GM12878 (cell line): ENCODE measurements at regions not wholly inside any gene's neighbourhood (a gene's known extent, or its start where the extent isn't known, plus 50 kb on each side); places are given as distances from the start of the nearest gene placed in this dataset.

ENCODE experiments used
- ATAC-seq: fragments of 200-7000 bp; cut with Tn5 transposase; 3 replicates; pipeline ENCODE4 v1.9.1; 2020; ENCODE audit warnings: mild to moderate bottlenecking, moderate library complexity
- BruUV-seq: library from RNA; stranded (reverse); fragments of 400-500 nt; replicated peaks from 2 replicates; lab custom pipeline; 2021; lab: Mats Ljungman, UMichigan
- CTCF ChIA-PET: fragments of 300-600 bp; sonication (Branson Sonifier 250); formaldehyde crosslinking; extraction: SDS; loops from one replicate; lab custom pipeline; 2021; ENCODE audit warnings: inconsistent platforms; lab: Yijun Ruan, JAX
- POLR2A ChIA-PET: fragments of 350-600 bp; formaldehyde crosslinking; extraction: SDS; loops from one replicate; lab custom pipeline; 2021; ENCODE audit warnings: inconsistent platforms; lab: Charles Lee
- RAD21 ChIA-PET: fragments of 300-600 bp; sonication (Branson Sonifier 250); formaldehyde crosslinking; loops from one replicate; lab custom pipeline; 2023; ENCODE audit warnings: antibody characterized with exemption; ENCODE audit not compliant: unreplicated experiment; lab: Charles Lee
- SMC1A ChIA-PET: fragments of 300-600 bp; sonication (Branson Sonifier 250); formaldehyde crosslinking; loops from one replicate; lab custom pipeline; 2023; ENCODE audit not compliant: unreplicated experiment, uncharacterized antibody; lab: Charles Lee
- DNase-seq: peaks from one replicate; pipeline ENCODE4 v3.0.0-alpha.2; 2011; ENCODE audit warnings: low read depth, low spot score
- FAIRE-seq: peaks from 3 replicates; lab custom pipeline; 2011; peaks lifted over from hg19 to GRCh38; lab: Jason Lieb, UNC
- H2AFZ ChIP-seq: 2 replicates; pipeline ENCODE4 v1.6.0; 2011; ENCODE audit warnings: low read depth, low read length, control low read depth; ENCODE audit not compliant: control insufficient read depth
- H3K27ac ChIP-seq: 2 replicates; pipeline ENCODE4 v1.5.1; 2011; ENCODE audit warnings: control low read depth; ENCODE audit not compliant: control insufficient read depth, insufficient read depth
- H3K27me3 ChIP-seq, 2 experiments: replicated peaks in 1 of 2; 2 replicates each; pipeline versions ENCODE4 v1.6.0 to v1.6.1; 2011; ENCODE audit warnings: low read length in 1 of 2; ENCODE audit not compliant: control insufficient read depth in 2 of 2, insufficient read depth in 2 of 2
- H3K36me3 ChIP-seq, 2 experiments: 2 replicates each; pipeline ENCODE4 v1.5.1; 2011; ENCODE audit warnings: low read length in 1 of 2; ENCODE audit not compliant: control insufficient read depth in 2 of 2, insufficient read depth in 2 of 2
- H3K4me1 ChIP-seq: 2 replicates; pipeline ENCODE4 v1.6.1; 2011; ENCODE audit warnings: mild to moderate bottlenecking, low read length, moderate library complexity, mixed read lengths; ENCODE audit not compliant: control insufficient read depth, insufficient read depth
- H3K4me2 ChIP-seq: 2 replicates; pipeline ENCODE4 v1.6.0; 2011; ENCODE audit warnings: control low read depth; ENCODE audit not compliant: control insufficient read depth, insufficient read depth
- H3K4me3 ChIP-seq: fragments of 200-600 bp; sonication (generic); 2 replicates; pipeline ENCODE4 v1.5.1; 2016
- H3K79me2 ChIP-seq: 2 replicates; pipeline ENCODE4 v1.6.0; 2011; ENCODE audit warnings: low read length; ENCODE audit not compliant: control insufficient read depth, insufficient read depth
- H3K9ac ChIP-seq: 2 replicates; pipeline ENCODE4 v1.8.0; 2011; ENCODE audit warnings: low read length, control low read depth, mixed read lengths; ENCODE audit not compliant: control insufficient read depth, insufficient read depth
- H3K9me3 ChIP-seq: replicated peaks from 3 replicates; pipeline ENCODE4 v1.5.1; 2011; ENCODE audit warnings: mild to moderate bottlenecking, low read length; ENCODE audit not compliant: control insufficient read depth, insufficient read depth
- H4K20me1 ChIP-seq: 2 replicates; pipeline ENCODE4 v1.6.0; 2011; ENCODE audit not compliant: control insufficient read depth, insufficient read depth
- BMI1 ChIP-seq: fragments of 450-650 bp; IDR thresholded peaks from 2 replicates; pipeline ENCODE4 v1.6.1; 2016; ENCODE audit warnings: mild to moderate bottlenecking, moderate library complexity, borderline replicate concordance
- CHD1 ChIP-seq: IDR thresholded peaks from 2 replicates; pipeline ENCODE4 v1.6.1; 2012; ENCODE audit warnings: low read depth, low read length, improper control_type of control experiment
- FOXM1 ChIP-seq: IDR thresholded peaks from 2 replicates; pipeline ENCODE4 v1.6.1; 2012; ENCODE audit warnings: low read depth, mild to moderate bottlenecking, inconsistent platforms, low read length, moderate library complexity
- IKZF2 ChIP-seq, 2 experiments: fragments of 450-650 bp; IDR thresholded peaks; 2 replicates each; pipeline ENCODE4 v1.6.1; 2017; ENCODE audit warnings: mild to moderate bottlenecking in 2 of 2, moderate library complexity in 2 of 2
- IRF4 ChIP-seq: IDR thresholded peaks from 2 replicates; pipeline ENCODE4 v1.6.1; 2011; ENCODE audit warnings: low read depth, low read length
- NFYB ChIP-seq: IDR thresholded peaks from 2 replicates; pipeline ENCODE4 v1.6.1; 2011; ENCODE audit warnings: low read depth, mild to moderate bottlenecking, low read length, improper control_type of control experiment, moderate library complexity; ENCODE audit not compliant: insufficient read depth
- PAX8 ChIP-seq: fragments of 450-650 bp; IDR thresholded peaks from 2 replicates; pipeline ENCODE4 v1.6.1; 2017; ENCODE audit warnings: mild to moderate bottlenecking, moderate library complexity
- RB1 ChIP-seq: fragments of 450-650 bp; formaldehyde crosslinking; IDR thresholded peaks from 2 replicates; pipeline ENCODE4 v1.6.1; 2017; ENCODE audit warnings: mild to moderate bottlenecking, borderline replicate concordance
- RELA ChIP-seq: fragments of 450-650 bp; IDR thresholded peaks from 2 replicates; pipeline ENCODE4 v1.8.0; 2014; ENCODE audit warnings: borderline replicate concordance; ENCODE audit not compliant: partially characterized antibody
- RELB ChIP-seq: fragments of 450-650 bp; IDR thresholded peaks from 2 replicates; pipeline ENCODE4 v1.6.1; 2017; ENCODE audit warnings: low read depth, mild to moderate bottlenecking, moderate library complexity
- SREBF2 ChIP-seq: IDR thresholded peaks from 2 replicates; pipeline ENCODE4 v1.6.1; 2012; ENCODE audit warnings: mild to moderate bottlenecking, low read length
- ZSCAN29 ChIP-seq: fragments of 450-650 bp; IDR thresholded peaks from 2 replicates; pipeline ENCODE4 v1.6.1; 2017; ENCODE audit warnings: mild to moderate bottlenecking, moderate library complexity
- WGBS: methylation state at CpG from one replicate; pipeline ENCODE4 v1.1.6; 2016; ENCODE audit warnings: low lambda C conversion rate; ENCODE audit not compliant: insufficient replicate concordance, insufficient coverage; ENCODE audit errors: missing lambda C conversion rate; 5-methylcytosine and 5-hydroxymethylcytosine counted together
- in situ Hi-C: fragments of 300-500 bp; cut with MboI; formaldehyde crosslinking; loops from 9 replicates; pipeline ENCODE4 v1.14.3; 2018; ENCODE audit warnings: mixed read lengths
- intact Hi-C: fragments of 100-400 bp; cut with micrococcal nuclease; formaldehyde crosslinking; loops from one replicate; pipeline ENCODE4 v1.14.2; 2022; ENCODE audit not compliant: unreplicated experiment

DNA sequence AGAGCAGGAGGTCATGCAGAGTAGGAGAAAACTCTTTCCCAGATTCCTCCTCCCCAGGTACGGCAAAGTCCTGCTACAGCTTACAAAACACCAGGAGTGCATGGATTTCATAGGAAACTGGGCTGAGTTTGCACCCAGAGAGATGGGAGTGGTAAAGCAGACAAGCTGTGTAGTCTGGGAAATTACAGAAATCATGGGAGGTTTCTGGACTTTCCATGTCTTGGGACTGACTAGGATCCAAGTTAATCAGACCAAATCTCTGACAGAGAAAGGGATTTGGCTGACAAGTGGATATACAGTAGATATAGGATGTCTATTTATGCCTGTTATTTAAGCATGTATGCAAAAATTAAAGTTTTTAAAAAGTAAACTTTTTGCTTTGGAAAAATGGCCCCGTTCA, 205.4 kb upstream of the ACVR2A start:
- Histone ChIP-seq H2AFZ (peak overlapping the region; percentile 35; the same call in 1 of the 2 replicates), H3K79me2 (no peaks in the 10 kb centered on the region), H3K9me3 (no peaks in the 10 kb centered on the region; the same call in 1 of the 3 replicates), H4K20me1 (no peaks in the 10 kb centered on the region), H3K4me2 (peak overlapping the region; percentile 72), H3K36me3 (no peaks in the 10 kb centered on the region), H3K9ac (no peak overlapping the region), H3K4me1 (peaks cover 51% of the 10 kb centered on the region), H3K27ac (peak overlapping the region; percentile 36), H3K27me3 (no peaks in the 10 kb centered on the region), H3K4me3 (no peak overlapping the region; the same call in 1 of the 2 replicates)
- TF ChIP-seq RB1: no peak
- 0 out of 4 replicates have a peak, but pooled peaks have one; percentile 1 to 6 for TF ChIP-seq IKZF2 (IDR thresholded peaks at IDR 0.05)
- intact Hi-C loops: loop anchor here (5.0 to 10.0 kb wide), 5 partner anchors 203 to 557 kb away; partner anchors contain the start of genes MBD5 and ORC4
- ChIA-PET RAD21 (interaction anchor here (1.2 to 3.6 kb wide), 6 partner anchors 11 to 51 kb away, joined by 3 to 23 read pairs (median 4); no protein-coding TSS in a partner anchor), POLR2A (interaction anchor here (1.0 to 3.1 kb wide), 3 partner anchors 10 to 24 kb away, joined by 4 to 12 read pairs (median 4); no protein-coding TSS in a partner anchor), CTCF (interaction anchor here (1.2 to 1.4 kb wide), 2 partner anchors 11 to 16 kb away, joined by 3 to 5 read pairs; no protein-coding TSS in a partner anchor), SMC1A (interaction anchor here (1.0 to 7.8 kb wide), 8 partner anchors 9 to 79 kb away, joined by 3 to 84 read pairs (median 4); no protein-coding TSS in a partner anchor)
- no TSS peak for BruUV-seq
- WGBS: 59% methylated on average over 2 of the region's 2 CpGs
- ATAC-seq (no peak), FAIRE-seq (no peak), DNase-seq (no peak)
- in situ Hi-C loops: loop anchor here (25.0 kb wide), 1 partner anchor 1948 kb away; the partner anchor contains the start of gene MMADHC

DNA sequence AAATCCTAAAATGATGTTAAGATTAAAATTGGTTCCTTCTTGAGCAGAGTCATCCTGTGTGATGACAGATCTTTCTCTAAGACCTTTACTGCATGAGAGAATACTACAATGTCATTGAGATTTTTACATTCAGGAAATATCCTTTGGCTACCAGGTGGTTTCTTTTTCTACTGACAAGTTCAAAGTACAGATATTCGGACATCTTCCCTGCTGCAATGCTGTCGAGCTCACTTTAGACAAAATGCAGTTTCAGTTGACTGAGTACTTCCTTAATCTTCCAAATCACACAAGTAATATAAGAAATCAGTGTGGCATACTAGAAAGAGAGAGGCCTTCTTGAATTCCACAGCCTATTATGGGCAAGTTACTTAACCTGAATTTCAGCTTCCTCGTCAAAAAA, 207.9 kb upstream of the ACVR2A start:
- RAD21 ChIA-PET: interaction anchor here (1.0 to 2.0 kb wide), 5 partner anchors 9 to 207 kb away, joined by 3 to 9 read pairs (median 3); no protein-coding TSS in a partner anchor
- no peak for DNase-seq
- Histone ChIP-seq H3K9me3 (no peaks in the 10 kb centered on the region; the same call in 1 of the 3 replicates), H4K20me1 (no peaks in the 10 kb centered on the region), H3K27ac (peak overlapping the region; percentile 59), H3K9ac (no peak overlapping the region), H3K4me3 (no peak overlapping the region; the same call in 1 of the 2 replicates), H3K27me3 (no peaks in the 10 kb centered on the region), H3K4me1 (peaks cover 59% of the 10 kb centered on the region), H3K36me3 (no peaks in the 10 kb centered on the region), H3K79me2 (no peaks in the 10 kb centered on the region), H2AFZ (peak overlapping the region; percentile 1; the same call in 1 of the 2 replicates), H3K4me2 (peak overlapping the region; percentile 70)
- ATAC-seq: peak; percentile 14
- SMC1A ChIA-PET: interaction anchor here (0.7 to 7.8 kb wide), 8 partner anchors 10 to 172 kb away, joined by 3 to 84 read pairs (median 4); no protein-coding TSS in a partner anchor
- no peak for FAIRE-seq
- POLR2A ChIA-PET: interaction anchor here (0.6 kb wide), 2 partner anchors 8 to 1666 kb away, joined by 4 read pairs; no protein-coding TSS in a partner anchor
- WGBS: 16% methylated on average over 3 of the region's 3 CpGs
- intact Hi-C loops: loop anchor here (2.0 to 10.0 kb wide), 6 partner anchors 52 to 555 kb away; partner anchors contain the start of genes MBD5 and ORC4
- no TSS peak for BruUV-seq
- CTCF ChIA-PET: interaction anchor here (0.9 to 2.2 kb wide), 3 partner anchors 10 to 151 kb away, joined by 3 to 7 read pairs (median 4); no protein-coding TSS in a partner anchor
- in situ Hi-C loops: loop anchor here (25.0 kb wide), 1 partner anchor 1950 kb away; the partner anchor contains the start of gene MMADHC
- 0 out of 4 replicates have a peak, but pooled peaks of 1 of the 2 experiments have one; percentile 20 for TF ChIP-seq IKZF2 (IDR thresholded peaks at IDR 0.05)
- no peak for TF ChIP-seq CHD1
- TF ChIP-seq SREBF2: no peak
- no peak for TF ChIP-seq PAX8
- no peak for TF ChIP-seq BMI1
- no peak for TF ChIP-seq ZSCAN29
- TF ChIP-seq FOXM1: 0 out of 2 replicates have a peak, but pooled peaks have one; percentile 15
- TF ChIP-seq RELB: 0 out of 2 replicates have a peak, but pooled peaks have one; percentile 3
- no peak for TF ChIP-seq IRF4
- no peak for TF ChIP-seq RELA
- TF ChIP-seq NFYB: no peak
